KOPT-K1 (cell line): ENCODE measurements at regions not wholly inside any gene's neighbourhood (a gene's known extent, or its start where the extent isn't known, plus 50 kb on each side); places are given as distances from the start of the nearest gene placed in this dataset.

Experiments used
- H3K27ac ChIP-seq: fragments of 200-600 bp; sonication (generic); 2 replicates; pipeline ENCODE4 v1.5.1; 2016; ENCODE audit warnings: antibody characterized with exemption, mild to moderate bottlenecking, low read depth, low read length; ENCODE audit not compliant: poor library complexity, severe bottlenecking
- H3K36me3 ChIP-seq: fragments of 200-600 bp; sonication (generic); 2 replicates; pipeline ENCODE4 v1.5.1; 2017; ENCODE audit warnings: antibody characterized with exemption, mild to moderate bottlenecking, low read length, moderate library complexity; ENCODE audit not compliant: insufficient read depth
- H3K9me3 ChIP-seq: fragments of 200-600 bp; sonication (generic); 2 replicates; pipeline ENCODE4 v1.5.1; 2017; ENCODE audit warnings: antibody characterized with exemption, low read length, mild to moderate bottlenecking; ENCODE audit not compliant: insufficient read depth, poor library complexity, severe bottlenecking

DNA sequence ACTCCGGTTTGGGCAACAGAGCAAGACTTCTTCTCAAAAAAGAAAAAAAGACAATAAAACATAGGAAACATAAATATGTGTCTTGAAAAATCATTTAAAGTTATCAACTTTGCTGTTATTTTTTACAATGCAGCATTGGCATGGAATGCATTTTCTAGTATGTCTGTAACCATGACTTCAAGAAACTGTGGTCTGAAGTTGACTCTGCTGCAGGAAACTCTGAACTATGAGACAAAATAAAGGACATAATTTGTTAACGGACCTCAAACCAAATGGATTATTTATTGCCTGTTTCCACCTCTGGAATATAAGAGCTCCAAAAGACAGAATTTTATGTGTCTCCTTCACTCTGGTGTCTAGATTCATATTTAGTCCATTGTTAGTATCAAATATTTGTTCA, 79.1 kb downstream of the TRIB2 start:
- Histone ChIP-seq H3K27ac (no peak overlapping the region), H3K9me3 (peaks cover 4% of the 10 kb centered on the region), H3K36me3 (no peaks in the 10 kb centered on the region)

DNA sequence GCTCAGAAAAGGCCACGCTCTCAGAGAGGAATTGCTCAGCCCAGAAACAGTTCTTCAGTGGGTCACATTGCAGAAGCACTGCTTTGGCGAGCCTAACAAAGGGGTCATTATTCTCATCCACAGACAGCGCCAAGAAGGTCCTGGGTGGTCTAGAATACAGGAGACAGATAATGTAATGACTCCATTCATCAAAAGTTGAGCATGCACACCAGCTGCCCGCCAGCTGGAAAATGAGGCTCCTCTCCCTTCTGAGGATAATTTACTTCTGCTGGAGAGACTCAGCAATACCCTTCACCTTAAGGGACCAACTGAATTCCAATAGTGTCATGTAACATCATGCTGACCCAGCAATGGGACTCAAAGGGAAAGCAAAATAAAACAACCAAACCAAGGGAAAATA, 79.9 kb downstream of the TRIB2 start:
- H3K27ac ChIP-seq: no peak overlapping the region
- H3K36me3 ChIP-seq: no peaks in the 10 kb centered on the region
- peaks cover 13% of the 10 kb centered on the region for H3K9me3 ChIP-seq

DNA sequence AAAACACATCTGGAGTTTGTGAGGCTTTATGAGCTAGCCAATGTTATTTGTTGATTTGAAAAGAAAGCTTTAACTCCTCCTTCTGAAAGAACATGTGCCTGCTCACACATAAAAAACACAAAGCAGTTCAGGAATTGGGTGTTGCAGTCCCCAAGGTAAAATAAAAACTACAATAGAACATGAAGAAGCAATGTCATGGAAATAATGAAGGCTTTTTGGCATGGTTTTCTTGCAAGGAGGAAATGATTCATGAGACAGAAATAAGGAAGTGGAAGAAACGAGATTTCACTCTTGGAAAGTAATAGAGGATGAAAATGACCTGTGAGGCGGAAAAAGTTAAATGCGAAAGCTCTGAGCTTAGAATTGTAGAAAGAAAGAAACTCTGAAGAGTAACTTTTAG, 81.1 kb downstream of the TRIB2 start:
- Histone ChIP-seq H3K27ac (no peak overlapping the region), H3K36me3 (no peaks in the 10 kb centered on the region), H3K9me3 (peaks cover 18% of the 10 kb centered on the region)

DNA sequence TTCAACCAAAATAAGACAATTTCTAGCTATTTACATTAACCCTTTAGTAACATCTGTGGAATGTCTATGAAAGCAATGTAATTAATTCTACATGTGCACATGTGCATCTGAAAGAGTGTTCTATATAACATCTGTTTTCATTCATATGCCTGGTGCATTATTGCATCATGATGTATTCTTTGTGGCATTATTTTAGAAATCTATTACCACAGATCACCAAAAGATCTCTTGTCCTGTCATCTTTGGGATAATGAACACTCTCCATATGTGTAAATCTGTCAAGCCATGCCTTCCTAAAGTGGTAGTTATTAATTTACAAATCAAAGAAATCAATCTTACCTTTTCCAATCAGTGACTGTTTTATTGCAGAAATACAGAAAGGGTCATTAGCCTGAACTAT, 86.9 kb downstream of the TRIB2 start:
- Histone ChIP-seq H3K27ac (no peak overlapping the region), H3K9me3 (peaks cover 18% of the 10 kb centered on the region), H3K36me3 (no peaks in the 10 kb centered on the region)

DNA sequence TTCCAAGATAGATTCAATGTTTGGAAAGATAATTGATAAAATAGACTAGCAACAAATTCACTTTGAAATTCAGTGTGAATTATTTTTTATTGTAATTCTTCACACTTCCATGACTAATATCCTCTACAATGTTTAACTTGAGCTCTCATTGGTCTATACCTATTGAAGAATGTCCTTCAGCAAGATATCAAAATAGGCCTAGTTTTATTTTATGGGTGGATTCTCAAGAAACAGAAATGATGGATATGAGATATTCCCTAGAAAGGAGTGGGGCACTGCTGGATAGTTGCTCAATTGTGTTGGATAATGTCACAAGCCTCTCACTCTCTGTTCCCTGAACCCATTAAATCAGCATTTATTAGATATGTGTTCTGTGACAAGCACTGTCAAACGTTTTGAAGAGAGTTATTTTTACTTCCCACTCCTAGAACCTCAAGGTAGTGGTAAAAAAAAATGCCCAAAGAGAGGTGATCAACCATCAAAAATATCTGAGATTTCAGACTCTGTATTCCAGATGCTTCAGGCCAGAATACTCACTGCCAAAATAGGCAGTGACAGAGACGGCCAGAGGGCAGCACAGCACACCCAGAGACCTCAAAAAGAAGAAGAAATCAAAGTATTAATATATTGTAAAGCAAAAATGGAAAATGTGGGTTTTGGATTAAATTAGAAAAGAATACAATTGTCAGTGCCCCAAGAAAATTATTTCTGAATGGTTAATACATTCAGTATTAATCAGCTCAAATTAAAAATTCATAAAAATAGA, 87.5 kb downstream of the TRIB2 start:
- peaks cover 18% of the 10 kb centered on the region for H3K9me3 ChIP-seq
- no peak overlapping the region for H3K27ac ChIP-seq
- H3K36me3 ChIP-seq: no peaks in the 10 kb centered on the region

DNA sequence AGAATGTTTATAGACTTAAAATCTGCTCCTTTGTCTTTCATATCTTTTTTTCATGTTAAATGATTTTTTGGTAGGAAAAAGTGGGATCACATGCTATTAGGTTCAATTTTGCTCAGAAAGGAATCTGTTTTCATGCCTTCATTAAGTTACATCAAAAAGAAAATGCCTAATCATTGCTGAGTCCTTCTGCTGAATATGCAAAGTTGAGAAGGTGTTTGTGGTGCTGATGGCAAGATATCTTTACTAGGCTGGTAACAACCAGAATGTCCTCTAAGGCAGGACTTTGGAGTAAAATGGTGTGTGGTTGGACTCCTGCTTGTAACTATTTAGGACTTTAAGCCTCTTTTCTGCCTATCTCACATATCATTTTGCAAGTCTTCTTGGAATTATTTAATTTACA, 88.3 kb downstream of the TRIB2 start:
- no peaks in the 10 kb centered on the region for H3K36me3 ChIP-seq
- no peak overlapping the region for H3K27ac ChIP-seq
- peaks cover 18% of the 10 kb centered on the region for H3K9me3 ChIP-seq

DNA sequence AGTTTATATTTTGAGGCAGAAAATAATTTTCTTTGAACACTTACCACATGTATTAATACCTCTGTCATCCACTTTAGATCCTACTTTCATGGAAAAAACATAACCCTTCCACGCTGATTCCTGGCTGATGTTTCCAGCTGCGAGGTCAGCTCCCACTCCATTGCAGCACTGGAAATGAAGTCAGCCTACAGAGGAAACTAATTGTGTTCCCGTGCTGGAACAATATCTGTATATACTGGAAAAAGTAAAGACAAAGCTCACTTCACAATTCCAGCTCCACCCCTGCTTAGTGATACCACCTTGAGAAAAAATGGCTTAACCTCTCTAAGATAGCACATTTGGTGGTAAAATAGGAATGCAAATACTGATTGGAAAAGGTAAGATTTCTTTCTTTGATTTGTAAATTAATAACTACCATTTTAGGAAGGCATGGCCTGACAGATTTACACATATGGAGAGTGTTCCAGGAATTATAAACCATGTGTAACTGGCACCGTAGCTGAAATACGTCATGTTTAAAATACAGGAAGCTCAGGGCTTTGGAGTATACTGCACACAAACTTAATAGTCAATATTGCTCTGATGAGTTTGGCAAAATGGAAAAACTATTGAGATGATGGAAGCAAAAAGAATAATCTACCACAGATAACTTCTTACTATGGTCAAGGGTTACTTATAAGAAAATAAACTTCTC, 90.0 kb downstream of the TRIB2 start:
- Histone ChIP-seq H3K36me3 (no peaks in the 10 kb centered on the region), H3K27ac (no peak overlapping the region), H3K9me3 (peaks cover 5% of the 10 kb centered on the region)

DNA sequence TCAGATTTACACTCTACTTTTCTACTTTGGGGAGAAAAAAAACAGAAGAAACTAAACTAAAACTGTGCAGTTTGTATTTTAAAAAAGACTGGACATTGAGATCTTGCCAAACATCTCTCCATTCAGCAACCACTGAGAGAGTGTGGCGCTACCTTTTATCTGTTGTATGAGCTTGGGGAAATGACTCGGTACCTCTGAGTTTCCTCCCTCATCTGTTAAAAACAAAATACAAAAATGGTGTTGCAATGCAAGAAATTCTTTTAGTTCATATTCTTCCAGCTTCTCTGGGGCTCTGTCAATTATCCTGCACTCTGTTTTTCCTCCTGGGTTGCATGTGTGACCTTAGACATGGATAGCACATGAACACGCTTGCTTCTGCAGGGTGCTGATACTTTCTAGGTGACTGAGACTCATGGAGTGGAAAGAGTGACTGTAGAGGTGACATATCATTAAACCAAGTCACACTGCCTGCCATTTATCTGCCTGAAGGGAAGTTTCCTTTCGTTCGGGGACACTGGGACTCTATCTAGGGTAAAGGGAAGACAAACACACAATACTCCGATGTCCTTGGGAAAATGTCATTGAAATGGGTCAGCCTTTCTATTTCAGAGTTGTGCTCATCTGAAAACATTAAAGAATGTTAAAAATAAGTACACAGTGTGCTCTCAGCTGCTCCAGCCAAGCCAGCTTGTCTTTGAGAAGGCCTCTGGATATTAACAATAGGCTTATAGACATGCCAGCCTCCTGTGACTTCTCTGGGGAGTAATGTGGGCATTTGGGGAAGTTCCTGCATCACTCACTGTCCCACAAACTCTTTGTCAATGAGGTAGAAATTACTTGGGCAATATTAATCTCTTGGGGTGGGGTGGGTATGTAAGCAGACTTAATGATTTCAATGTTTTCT, 91.4 kb downstream of the TRIB2 start:
- Histone ChIP-seq H3K9me3 (no peaks in the 10 kb centered on the region), H3K36me3 (no peaks in the 10 kb centered on the region), H3K27ac (no peak overlapping the region)

DNA sequence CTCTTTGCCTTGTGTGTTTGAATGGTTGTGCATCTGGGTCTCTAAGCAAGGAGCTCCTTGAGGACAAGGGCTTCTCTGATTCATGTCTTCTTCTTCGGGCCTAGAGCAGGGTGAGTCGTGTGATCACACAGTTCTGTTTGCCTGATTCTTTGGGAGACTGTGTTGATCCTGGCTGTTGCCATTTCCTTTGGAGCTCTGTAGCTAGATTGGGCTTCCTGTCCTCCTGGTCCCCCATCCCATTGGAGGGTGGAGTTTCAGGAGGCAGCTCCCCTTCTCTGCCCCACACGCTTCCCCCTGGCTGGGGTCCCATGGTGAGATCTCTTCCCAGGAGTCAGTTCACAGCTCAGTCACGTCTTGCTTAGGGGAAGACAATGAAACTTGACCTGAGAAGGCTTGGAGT, 92.8 kb downstream of the TRIB2 start:
- no peaks in the 10 kb centered on the region for H3K36me3 ChIP-seq
- H3K27ac ChIP-seq: no peak overlapping the region
- H3K9me3 ChIP-seq: no peaks in the 10 kb centered on the region

DNA sequence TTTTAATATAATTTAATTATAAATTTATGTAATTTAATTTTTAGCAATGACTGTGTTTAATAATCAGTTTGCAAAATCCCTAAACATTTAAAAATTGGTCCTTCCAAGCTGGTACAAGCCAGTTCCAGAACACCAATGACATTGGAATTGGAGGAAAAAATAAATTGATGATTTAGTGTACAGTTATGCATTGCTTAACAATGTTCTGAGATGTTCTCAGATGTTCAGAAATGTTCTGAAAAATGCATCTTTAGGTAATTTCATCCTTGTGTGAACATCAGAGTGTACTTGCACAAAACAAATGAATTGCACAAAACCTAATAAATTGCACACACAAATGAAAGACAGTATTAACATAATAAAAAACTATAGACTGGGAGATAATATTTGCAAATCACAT, 95.2 kb downstream of the TRIB2 start:
- Histone ChIP-seq H3K27ac (no peak overlapping the region), H3K36me3 (no peaks in the 10 kb centered on the region), H3K9me3 (no peaks in the 10 kb centered on the region)

DNA sequence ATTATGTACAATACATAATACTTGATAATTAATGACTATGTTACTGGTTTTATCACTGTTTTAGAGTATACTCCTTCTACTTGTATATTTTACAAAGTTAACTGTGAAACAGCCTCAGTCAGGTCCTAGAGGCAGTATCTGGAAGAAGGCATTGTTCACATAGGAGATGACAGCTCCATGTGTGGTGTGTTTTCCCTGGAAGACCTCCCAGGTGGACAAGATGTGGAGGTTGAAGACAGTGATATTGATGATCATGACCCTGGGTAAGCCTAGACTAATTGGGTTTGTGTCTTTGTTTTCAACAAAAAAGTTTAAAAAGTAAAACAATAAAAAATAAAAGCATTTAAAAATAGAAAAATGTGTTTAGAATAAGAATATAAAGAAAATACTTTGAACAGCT, 96.4 kb downstream of the TRIB2 start:
- Histone ChIP-seq H3K36me3 (no peaks in the 10 kb centered on the region), H3K9me3 (no peaks in the 10 kb centered on the region), H3K27ac (no peak overlapping the region)

DNA sequence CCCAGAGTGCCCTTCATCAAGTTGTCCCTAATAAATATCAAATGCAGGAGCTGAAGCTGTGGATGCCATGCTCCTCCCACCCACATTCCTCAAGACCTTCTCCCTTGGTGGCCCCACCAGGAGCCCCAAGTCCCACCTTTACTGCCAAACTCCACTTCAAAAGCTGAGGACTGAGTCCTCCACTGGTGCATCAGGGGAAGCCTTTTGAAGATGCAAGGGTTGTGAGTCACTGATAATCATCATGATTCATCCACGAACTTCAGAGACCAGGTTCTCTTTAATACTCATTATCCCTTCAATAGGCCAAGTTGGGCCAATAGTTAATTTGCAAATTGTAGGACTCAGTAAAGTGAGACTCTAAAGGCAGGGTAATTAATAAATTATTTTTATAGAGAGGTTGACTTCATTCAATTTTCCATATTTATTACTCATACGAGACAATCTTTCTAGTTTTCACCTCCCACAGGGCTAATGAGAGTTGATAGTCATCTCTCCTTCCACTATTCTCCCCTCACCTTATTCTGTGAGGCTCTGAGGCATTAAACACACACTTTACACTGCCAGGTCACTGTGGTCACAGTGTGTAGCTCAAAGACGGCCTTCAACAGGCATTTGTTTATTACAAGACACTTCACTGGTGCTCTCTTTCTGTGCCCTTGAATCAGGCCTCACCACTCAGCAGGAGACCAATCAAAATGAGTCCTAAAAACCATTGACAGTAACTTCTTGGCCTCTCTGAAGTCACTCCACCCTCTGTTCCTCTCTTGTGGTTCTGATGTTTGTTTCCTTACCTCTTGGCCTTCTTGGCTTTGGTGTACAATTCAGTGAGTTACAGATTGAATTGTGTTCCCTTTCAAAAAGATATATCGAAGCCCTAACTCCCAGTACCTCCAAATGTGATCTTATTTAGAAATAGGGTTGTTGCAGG, 99.9 kb downstream of the TRIB2 start:
- H3K27ac ChIP-seq: no peak overlapping the region
- H3K36me3 ChIP-seq: no peaks in the 10 kb centered on the region
- no peaks in the 10 kb centered on the region for H3K9me3 ChIP-seq

DNA sequence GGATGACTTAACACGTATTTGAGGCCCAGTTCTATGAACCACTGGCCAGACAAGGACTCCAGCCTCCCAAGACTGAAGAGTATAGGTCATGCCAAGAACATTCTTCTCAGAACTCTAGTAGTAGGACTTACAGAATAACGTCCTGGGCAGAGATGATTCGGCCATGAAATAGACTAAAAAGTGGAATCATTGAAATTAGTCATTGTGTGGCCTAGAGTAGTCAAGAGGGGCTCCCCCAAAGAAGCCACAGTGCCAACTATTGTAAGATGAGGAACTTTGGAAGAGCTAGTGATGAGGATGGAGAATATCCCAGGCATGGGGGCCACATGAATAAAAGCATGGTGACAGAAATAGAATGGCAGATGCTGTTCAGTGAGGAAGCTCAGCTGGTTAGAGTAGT, 101.1 kb downstream of the TRIB2 start:
- H3K36me3 ChIP-seq: no peaks in the 10 kb centered on the region
- H3K27ac ChIP-seq: no peak overlapping the region
- H3K9me3 ChIP-seq: no peaks in the 10 kb centered on the region

DNA sequence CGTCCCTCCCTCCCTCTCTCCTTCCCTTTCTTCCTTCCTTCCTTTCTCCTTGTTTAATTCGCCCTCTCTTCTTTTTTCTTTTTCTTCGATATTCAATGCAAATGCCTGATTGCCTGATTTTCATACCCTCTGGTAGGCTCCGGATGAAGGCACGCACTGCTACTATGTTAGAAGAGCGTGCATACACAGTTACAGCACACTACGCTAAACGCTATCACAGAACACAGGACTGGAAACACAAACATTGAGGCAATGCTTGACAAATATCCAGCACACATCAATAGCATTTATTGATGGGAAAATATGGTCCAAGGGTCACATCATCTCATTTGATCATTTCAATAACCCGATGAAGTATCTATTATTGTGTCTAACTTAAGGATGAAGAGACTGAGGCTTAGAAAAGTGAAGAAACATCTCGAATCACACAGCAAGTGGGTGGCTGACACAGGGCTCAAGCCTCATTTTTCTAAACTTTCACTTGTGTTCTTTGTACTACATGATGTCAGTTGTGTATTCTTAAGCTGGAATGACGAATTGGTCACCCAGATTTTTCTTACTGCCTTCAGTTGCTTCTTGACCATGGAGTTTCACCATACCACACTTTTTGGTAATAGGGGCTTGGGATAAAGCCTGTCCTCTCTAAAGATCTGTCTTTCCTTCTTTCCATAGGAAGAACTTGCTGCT, 101.8 kb downstream of the TRIB2 start:
- Histone ChIP-seq H3K27ac (no peak overlapping the region), H3K9me3 (no peaks in the 10 kb centered on the region), H3K36me3 (no peaks in the 10 kb centered on the region)
